HG03280 (cell line): ENCODE measurements at regions not wholly inside any gene's neighbourhood (a gene's known extent, or its start where the extent isn't known, plus 50 kb on each side); places are given as distances from the start of the nearest gene placed in this dataset.

ENCODE experiments used
- ATAC-seq: cut with Tn5 transposase; IDR thresholded peaks from one replicate; pipeline ENCODE4 v1.9.1; 2021; ENCODE audit warnings: mild to moderate bottlenecking, moderate library complexity; ENCODE audit not compliant: unreplicated experiment

DNA sequence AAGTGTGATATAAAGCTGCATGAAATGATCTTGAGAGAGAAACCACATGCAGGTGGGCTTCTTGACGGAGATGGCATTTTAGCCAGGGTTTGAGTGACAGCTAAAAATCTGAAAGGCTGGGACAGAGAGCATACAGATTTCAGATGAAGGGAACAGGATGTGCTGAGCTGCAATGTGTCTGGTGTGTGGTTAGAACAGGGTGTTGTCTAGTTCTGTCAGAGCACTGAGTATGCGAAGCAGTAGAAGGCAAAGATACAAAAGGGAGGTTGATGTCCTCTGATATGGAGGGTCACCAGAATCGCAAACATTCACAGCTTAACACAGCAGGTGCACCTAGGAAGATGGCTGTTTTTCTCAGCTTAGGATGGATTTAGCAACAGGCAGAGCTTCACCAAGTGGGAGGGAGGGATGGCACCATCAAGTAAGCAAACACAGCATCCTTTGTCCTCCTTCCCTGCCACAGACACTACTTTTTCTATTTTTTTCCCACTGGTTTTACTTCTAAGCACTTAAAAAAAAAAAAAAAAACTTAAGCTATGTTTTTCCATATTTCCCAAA, 182.5 kb downstream of the TMX3 start:
- ATAC-seq: no peak

DNA sequence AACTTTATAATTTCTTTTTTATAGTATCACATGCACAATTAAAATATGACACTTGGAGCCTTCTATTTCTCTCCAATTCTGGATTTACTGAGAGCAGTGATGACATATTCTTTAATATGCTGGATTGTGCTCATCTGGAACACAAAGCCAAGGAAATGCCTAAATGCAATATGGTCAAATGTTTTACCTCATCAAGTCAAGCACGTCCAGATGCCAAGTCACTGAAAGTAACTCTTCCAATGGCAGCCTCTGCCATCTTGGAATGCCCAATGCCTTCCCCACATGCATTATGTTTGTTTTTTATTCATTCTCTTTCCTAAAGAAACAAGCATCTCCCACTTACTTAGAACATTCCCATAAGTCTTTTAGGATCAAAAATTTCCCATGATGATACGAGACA, 189.8 kb downstream of the TMX3 start:
- ATAC-seq: no peak

DNA sequence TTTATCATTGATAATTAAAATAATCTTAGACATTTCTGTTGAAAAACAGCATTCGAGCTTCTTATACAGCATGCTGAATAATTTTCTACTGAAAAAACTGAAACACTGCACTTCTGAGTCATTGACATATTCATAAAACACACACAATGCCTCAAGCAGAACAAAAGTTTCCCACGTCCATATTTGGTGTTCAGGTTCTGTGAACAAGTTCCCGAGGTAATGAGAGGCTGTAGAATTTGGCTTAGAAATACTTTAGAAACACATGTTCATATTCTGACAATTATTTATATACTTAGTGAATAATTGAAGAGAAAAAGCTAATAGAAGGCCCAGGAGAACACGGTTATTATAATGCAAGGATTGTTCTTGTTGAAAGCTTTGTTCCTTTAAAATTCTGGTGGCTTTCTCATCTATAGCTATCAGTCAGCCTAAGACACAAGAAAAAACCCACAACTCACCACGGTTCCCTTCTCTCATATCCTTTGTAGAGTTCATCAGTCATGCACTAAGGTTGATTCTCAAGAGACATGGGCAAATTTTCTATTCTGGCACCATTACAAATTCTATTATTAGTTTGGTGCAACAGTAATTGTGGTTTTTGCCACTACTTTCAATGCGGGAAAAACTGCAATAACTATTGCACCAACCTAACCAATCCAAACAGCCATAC, 194.4 kb downstream of the TMX3 start:
- ATAC-seq: peak; percentile 44

DNA sequence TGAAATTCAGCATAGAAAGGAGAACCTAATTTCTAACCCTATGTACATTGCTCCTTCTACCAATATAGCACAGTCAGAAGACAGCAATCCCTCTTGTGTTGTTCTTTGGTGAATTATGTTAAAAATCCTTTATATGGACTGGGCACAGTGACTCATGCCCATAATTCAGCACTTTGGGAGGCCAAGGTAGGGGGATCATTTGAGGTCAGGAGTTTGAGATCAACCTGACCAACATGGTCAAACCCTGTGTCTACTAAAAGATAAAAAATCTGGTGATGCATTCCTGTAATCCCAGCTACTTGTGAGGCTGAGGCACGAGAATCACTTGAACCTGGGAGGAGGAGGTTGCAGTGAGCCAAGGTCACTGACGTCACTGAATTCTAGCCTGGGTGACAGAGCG, 195.6 kb downstream of the TMX3 start:
- no peak for ATAC-seq

DNA sequence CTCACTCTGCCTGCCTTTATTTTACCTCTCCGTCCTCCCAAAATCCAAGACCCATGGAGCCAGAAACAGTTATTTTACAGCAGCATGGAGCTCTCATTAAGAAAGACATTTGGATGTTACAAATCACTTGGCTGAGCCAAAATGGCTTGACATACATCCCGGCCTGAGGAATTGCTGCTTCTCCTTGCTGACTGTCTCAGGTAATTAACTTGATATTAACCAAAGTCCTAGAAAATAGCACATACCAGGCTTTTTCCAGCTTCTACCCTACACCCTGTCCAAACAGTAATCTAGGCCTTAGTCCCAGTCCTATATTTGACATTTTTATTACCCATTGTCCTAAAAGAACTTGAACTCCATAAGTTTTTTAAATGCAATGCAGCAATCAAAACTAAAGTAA, 205.0 kb downstream of the TMX3 start:
- ATAC-seq: no peak

DNA sequence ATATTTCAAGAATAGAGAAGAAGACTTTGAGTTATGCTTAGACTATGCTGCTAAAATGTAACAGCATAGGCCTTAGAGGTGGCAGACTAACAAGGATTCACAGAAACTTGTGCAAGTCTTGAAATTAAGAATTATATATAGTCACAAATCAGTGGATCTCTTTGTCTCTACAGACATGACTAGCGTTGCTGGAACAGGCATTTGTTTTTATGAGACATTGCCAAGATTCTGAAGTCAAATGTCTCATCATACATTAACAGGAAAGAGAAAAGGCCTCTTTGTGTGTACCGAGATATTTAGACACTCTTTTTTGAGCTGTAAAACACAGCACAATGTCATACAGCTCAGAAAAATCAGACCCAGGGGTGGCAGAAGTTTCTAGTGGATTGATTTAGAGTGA, 207.1 kb downstream of the TMX3 start:
- ATAC-seq: no peak

DNA sequence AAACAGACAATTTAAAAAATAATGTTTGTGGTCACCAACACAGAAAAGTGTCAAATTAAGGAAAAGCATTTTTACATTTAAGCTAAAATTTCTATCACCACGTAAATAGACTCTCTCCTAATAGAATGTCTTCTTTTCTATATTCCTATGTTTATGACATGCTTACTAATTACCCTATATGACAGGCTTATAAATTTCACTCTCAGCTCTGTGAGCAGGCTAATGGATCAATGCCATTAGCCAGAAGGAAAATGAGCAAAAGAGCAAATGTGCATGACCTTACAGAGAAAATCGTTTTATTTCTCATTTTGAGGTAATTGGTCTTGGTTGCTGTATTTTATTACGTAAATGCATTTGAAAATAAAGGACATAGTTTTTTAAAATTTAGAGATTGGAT, 209.7 kb downstream of the TMX3 start:
- no peak for ATAC-seq

DNA sequence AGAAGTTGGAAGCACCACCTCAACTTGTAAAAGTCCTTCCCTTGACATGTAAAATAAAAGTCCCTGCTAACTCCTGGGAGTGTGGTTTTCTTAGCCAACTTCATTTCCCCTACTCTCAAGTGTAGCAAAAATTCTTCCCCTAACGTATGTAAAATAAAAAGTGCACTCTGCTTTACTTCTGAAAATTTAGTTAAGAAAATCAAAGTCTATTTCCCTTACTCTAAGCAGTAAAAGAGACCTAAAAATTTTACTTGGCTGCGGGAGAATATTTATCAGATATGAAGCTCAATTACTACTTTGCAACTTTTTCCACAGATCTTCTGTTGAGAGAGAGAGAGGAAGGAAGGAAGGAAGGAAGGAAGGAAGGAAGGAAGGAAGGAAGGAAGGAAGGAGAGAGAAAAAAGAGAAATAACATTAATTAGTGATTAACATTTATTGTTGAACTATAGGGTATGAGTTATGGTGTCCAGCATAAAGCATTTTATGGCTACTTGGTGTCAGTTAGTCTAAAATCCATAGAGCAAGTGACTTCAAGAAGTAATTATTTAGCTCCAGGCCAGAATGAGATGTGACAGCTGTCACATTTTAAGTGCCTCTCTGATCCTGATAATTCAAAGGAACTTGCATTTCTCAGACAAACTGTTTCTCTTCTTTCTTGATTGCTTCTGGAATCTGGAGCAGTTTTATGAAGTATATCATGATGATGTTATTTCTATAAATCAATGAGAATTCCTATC, 210.3 kb downstream of the TMX3 start:
- no peak for ATAC-seq

DNA sequence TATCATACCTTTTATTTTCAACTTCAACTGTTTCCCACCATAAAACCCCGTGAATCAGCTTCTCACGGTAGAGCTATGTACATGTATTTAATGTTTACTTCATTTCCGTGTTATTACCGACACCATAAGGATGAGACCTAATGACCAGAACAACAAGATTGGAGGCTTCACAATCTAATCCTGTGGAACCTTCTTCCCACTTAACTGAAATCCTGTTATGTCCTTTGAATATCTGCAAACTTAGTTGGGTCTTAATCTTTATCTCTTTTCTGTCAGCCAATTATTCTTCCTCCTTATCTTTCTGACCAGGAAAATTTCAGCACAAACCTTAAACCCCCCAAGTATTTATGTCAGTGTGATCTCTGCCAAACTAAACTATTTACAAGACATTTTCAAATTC, 214.4 kb downstream of the TMX3 start:
- ATAC-seq: no peak

DNA sequence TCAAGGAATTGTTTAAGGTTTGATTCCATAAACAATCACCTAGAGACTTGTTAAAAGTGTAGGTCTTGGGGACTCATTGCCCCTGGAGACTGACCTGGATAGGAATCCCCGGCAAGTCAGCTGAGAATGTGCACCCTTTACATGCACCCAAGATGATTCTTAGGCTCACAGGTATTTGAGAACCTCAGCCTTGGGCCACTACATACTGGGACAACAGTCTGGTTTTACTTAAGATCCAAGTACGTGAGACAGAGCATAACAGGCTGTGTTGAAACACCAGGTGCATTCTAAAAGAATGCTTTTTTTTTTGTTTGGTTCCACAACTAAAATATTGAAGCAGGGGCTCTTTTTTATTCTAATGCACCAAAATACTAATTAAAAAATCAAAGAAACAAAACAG, 215.8 kb downstream of the TMX3 start:
- ATAC-seq: no peak

DNA sequence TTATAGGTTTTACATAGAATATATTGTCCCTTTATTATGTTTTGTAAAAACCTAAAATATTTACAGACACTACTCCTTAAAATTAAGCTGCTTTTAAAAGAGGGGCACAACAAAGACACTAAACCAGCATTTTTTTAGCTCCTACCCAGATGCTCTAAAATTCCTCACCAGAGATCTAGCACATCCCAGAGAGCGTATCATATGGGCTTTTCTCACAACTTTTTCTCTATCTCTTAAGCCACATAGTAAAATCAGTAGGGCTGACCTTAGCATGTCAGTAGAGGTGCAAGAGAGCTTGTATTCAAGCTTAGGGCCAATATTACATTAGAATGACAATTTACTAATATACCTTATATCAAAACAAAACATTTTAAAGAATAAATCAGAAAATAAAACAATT, 216.3 kb downstream of the TMX3 start:
- no peak for ATAC-seq

DNA sequence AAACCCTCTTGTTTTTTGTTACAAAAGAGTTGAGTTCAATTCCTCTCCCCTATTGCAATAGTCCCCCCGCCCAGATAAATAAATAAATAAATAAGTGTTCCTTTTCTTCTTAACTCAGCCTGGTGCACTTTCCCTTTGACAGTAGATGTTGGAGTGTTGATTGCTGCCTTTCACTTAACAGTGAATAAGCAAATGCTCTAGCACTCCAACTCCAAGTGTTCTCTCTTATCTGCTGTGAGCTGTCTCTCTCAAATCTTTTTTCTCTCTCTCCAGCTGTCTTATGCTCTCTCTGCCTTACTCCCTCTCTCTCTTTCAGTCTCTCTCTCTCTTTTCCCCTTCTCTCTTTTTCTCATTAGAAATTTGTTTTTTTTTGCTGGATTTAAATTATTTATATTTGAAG, 216.7 kb downstream of the TMX3 start:
- no peak for ATAC-seq

DNA sequence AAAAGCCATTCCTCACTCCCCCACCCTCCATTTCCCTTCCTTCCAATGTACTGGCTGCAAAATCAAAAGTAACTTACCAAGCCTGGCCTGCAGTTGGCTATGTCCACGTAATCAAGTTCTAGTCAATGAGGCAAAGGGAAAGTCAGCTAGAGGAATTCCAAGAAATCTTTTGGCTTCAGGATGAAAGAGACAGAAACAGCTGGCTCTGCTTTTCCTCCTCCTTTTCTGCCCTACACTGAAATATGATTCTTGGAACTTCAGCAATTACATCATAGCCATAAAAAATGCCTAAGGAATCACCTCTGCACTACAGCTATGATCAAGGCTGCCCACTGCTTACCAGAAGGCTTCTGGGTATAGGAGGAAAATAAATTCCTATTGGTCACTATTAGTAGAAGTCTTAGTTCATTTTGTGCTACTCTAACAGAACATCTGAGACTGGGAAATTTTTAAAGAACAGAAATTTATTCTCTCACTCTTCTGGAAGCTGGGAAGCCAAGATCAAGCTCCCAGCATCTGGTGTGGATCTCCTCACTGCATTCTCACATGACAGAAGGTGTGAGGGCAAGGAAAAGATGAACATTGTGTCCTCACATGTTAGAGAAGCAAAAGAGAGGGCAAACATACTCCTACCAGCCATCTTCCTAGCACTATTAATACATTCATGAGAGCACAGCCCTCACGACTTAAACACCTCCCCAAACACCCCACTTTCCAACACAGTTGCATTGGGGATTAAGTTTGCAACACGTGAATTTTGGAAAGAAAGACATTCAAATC, 219.9 kb downstream of the TMX3 start:
- no peak for ATAC-seq

DNA sequence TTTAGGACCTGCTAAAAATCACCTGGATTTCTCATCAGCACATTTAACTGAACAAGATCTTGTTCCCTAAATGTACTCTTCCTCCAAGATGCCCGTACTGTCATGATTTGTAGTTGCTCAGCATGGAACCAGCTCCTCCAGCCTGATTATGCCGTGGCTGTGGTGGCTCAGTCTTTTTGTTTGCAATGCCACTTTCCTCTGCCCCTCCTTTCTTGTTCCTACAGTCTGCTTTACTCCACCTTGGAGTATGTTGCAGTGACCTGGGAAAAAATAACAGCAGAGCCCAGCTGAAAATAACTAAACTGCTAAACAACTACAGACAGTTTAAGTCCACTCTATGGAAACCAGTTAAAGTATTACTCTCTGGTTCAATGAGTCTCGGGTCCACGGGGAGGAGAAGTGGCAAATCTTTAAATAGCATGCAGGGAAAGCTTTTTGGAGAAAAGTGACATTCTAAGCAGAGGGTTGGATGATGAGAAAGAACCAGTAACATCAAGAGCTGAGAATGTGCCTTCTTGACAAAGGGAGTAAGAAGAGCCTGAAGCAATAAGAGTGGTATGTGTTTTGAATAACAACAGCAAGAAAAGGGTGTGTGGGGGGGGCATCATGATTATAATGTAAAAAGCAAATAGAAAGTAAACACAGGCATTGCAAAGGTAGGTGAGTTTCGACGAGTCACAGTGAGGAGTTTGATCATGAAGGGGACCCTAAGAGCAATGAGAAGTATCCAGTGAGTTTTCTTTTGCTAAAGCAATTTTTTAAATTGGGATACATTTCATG, 225.7 kb downstream of the TMX3 start:
- no peak for ATAC-seq

DNA sequence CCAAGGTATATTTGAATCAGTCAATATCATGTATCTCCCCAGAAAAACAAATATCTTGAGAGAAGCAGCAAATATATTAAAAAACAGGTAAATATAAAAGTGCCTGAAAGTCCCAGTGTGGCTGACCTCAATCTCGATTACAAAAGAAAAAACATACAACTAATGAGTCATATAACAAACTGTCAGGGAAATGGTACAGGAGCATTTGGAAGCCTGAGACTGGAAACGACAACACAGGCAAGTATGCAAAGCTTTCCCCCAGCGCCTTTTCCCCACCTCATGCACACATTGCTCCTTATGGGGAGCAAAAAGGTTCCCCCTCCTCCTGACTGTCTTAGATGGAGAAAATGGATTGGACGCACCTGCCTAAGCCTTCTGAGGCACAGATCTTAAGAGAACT, 230.7 kb downstream of the TMX3 start:
- ATAC-seq: no peak

DNA sequence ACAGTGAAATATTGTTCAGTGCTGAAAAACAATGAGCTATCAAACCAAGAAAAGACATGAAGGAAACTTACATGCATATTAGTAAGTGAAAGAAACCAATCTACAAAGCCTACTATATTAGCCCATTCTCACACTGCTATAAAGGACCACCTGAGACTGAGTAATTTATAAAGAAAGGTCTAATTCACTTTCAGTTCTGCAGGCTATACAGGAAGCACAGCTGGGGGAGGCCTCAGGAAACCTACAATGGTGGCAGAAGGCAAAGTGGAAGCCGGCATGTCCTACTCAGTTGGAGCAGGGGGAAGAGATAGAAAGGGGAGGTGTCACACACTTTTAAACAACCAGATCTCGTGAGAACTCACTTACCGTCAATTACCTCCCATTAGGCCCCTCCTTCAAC, 232.1 kb downstream of the TMX3 start:
- ATAC-seq: no peak

DNA sequence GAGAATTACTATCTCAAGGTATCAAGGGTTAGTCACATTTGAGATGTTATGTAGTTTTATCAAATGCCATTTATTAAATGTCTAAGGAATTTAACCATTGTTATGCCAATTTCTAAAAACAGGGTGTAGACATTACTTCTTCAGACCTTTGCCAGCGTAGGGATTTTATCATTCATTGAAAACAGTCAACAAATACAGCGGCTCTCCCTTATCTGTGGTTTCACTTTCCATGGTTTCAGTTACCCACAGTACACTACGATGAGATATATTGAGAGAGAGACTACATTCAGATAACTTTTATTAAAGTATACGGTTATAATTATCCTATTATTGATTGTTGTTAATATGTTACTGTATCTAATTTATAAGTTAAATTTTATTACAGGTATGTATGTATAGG, 234.7 kb downstream of the TMX3 start:
- ATAC-seq: no peak

DNA sequence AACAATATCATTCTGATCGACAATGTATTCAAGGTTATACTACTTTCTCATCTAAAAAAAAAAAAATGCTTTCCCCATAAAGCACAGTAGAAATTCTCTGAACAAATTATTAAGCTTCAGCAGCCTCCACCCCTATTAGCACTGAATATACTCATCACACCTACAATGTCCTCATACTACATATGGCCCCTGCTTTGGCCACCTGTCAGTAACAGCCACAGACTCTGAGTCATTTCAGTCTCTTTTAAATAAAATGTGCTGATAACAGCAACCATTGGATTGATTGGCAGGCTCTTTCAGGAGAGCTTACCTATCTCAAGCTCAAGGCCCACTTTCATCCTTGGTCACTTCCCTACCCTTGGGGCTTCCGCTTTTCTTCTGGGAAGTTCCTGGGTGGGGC, 236.7 kb downstream of the TMX3 start:
- no peak for ATAC-seq

DNA sequence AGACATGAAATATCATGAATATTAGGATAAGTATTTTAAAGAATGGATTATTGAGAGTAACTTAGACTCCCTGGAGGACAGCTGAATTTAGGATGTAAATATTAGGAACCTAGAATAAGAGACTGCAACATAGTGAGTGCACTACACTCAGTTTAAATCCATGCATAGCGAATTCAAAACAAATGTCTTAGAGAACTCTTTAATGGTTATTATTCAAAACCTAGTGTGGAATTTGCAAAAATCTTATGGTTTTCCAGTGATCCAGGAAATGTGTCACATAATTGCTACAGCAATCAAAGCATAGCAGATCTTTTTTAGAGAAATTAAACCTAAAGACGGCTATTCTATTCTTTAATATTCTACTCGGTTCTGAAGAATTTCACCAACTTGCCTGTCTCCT, 239.0 kb downstream of the TMX3 start:
- no peak for ATAC-seq

DNA sequence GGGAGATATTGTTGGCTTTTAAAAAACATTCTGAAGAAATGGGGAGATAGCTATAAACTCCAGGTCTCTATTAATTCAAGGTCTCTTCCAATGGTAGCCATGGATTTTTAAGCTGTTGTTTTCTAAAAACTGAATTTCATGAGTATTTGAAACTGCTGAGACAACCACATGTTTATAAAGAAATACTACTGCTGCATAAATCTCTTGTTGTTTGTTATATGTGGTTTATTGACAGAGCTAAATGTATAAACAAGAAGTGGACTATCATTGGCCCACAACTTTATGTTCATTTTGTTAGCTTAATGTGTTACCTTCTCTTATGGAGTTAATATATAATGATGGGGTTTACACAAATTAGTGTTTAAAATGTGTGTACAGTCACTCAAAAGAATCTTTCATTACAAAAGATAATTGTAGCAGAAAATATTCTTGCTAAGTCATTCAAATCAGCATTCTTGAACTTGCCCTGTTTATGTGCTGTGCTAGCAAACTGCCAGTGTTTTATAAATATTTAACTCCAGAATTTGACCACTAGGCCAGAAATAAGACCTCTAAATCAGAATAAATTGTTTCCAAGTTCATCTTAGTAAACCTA, 242.1 kb downstream of the TMX3 start:
- ATAC-seq: no peak
